Upper lobe of right lung (tissue), 1 donor: ENCODE measurements at regions not wholly inside any gene's neighbourhood (a gene's known extent, or its start where the extent isn't known, plus 50 kb on each side); places are given as distances from the start of the nearest gene placed in this dataset.

Experiments used
- ATAC-seq: fragments of 200-7000 bp; cut with Tn5 transposase; one replicate; pipeline ENCODE4 v1.9.1; 2020; ENCODE audit warnings: mild to moderate bottlenecking, moderate library complexity
- DNase-seq: peaks from one replicate; pipeline ENCODE4 v3.0.0-alpha.2; 2020
- H3K27ac ChIP-seq: fragments of 200-600 bp; one replicate; pipeline ENCODE4 v1.8.0; 2022
- H3K27me3 ChIP-seq: fragments of 200-600 bp; one replicate; pipeline ENCODE4 v1.8.0; 2022; ENCODE audit warnings: mild to moderate bottlenecking
- H3K36me3 ChIP-seq: fragments of 200-600 bp; one replicate; pipeline ENCODE4 v1.8.0; 2022
- H3K4me1 ChIP-seq: fragments of 200-600 bp; one replicate; pipeline ENCODE4 v1.8.0; 2022
- H3K4me3 ChIP-seq: fragments of 200-600 bp; one replicate; pipeline ENCODE4 v1.8.0; 2022; ENCODE audit warnings: mild to moderate bottlenecking
- H3K9me3 ChIP-seq: fragments of 200-600 bp; one replicate; pipeline ENCODE4 v1.8.0; 2022
- intact Hi-C: fragments of 100-400 bp; cut with DNase I; formaldehyde crosslinking; loops from one replicate; pipeline ENCODE4 v1.11.0; 2022
- TF ChIP-seq, protein P1 (sequence below): fragments of 200-600 bp; IDR thresholded peaks from one replicate; pipeline ENCODE4 v1.8.0; 2022; ENCODE audit warnings: antibody characterized with exemption
- donor health status: DM: no; HTN: yes; CAD: no; lungs with severe emphysema.

DNA sequence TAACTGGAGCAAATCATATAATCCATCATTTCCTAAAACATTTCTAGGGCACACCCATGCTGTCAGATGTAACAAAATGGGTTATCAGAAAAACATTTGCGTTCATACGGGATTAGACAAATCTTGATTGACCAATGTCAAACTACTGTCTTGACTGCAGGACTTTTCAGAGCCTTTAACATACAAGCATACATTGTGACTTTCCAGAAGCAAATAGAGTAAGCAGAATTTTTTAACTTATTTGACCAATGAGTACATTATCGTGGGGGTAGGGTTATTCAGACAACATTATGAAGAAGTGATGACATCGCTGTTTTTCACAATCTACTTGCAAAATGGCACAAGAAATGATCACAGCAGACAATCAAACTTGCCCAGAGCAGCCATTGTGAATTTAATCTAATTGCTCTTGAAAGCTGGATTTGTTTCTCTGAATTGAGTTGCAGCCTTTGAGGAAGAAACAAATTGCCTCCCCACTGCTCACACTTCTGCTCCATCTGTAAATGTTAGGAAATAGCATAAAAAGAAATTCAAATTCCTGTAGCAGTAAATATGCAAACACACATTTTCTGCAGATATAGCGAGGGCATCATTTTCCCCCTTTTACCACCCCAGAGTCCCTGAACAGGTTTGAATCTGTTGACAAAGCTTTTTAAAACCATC, 133.0 kb upstream of the DOK5 start:
- no peak for ATAC-seq
- no peaks in the 10 kb centered on the region for H3K27me3 ChIP-seq
- TF ChIP-seq, protein P1, sequence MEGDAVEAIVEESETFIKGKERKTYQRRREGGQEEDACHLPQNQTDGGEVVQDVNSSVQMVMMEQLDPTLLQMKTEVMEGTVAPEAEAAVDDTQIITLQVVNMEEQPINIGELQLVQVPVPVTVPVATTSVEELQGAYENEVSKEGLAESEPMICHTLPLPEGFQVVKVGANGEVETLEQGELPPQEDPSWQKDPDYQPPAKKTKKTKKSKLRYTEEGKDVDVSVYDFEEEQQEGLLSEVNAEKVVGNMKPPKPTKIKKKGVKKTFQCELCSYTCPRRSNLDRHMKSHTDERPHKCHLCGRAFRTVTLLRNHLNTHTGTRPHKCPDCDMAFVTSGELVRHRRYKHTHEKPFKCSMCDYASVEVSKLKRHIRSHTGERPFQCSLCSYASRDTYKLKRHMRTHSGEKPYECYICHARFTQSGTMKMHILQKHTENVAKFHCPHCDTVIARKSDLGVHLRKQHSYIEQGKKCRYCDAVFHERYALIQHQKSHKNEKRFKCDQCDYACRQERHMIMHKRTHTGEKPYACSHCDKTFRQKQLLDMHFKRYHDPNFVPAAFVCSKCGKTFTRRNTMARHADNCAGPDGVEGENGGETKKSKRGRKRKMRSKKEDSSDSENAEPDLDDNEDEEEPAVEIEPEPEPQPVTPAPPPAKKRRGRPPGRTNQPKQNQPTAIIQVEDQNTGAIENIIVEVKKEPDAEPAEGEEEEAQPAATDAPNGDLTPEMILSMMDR, result no peak

DNA sequence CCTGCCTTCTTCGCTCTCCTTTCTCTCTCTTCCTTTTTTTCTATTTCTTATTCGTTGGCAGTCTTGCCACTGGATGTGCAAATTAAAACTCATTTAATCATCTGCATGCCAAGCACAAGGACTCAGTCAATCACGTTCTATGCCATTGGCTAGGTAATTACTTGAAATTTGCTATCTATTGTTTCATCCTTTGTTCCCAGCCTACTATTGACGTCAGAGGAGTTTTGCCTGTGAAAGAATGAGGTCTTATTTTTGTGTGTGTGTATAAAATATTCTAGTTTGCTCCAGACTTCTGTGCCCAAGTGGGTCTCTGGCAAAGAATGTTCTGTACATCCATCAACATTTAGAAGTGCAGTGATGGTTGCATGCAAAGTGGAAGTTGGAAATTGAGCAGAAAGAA, 132.3 kb upstream of the DOK5 start:
- intact Hi-C loops, result no loop called here
- ATAC-seq, result no peak
- DNase-seq, result no peak
- H3K36me3 ChIP-seq, result no peaks in the 10 kb centered on the region
- no peaks in the 10 kb centered on the region for H3K4me1 ChIP-seq
- H3K27me3 ChIP-seq, result no peaks in the 10 kb centered on the region
- H3K27ac ChIP-seq, result no peak overlapping the region
- H3K4me3 ChIP-seq, result no peak overlapping the region
- TF ChIP-seq, protein P1, result no peak
- H3K9me3 ChIP-seq, result no peaks in the 10 kb centered on the region

More for the DNA sequence above, 133.0 kb upstream of the DOK5 start:
- Histone ChIP-seq H3K36me3 (no peaks in the 10 kb centered on the region), H3K9me3 (no peaks in the 10 kb centered on the region), H3K27ac (no peak overlapping the region), H3K4me3 (no peak overlapping the region), H3K4me1 (no peaks in the 10 kb centered on the region)
- intact Hi-C loops, result no loop called here
- DNase-seq, result no peak

DNA sequence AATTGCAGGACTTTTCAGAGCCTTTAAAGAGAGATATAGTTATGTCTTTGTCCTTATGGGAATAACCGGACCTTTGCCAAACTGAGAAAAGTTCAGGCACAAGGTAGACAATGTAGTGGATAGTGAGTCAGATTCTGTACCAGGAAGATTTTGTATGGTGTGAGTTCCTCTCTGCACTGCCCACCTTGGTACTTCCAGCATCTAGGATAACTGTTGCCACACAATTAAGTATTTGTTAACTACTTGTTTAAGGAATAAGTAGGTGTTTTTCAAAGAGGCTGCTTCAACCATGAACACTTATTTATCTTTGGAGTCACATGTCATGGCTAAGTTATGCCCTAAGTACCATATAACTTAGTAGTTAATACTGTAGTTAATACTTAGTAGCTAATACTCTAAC, 131.8 kb upstream of the DOK5 start:
- TF ChIP-seq, protein P1, result no peak
- no peak for ATAC-seq
- Histone ChIP-seq H3K4me1 (no peaks in the 10 kb centered on the region), H3K36me3 (no peaks in the 10 kb centered on the region), H3K27me3 (no peaks in the 10 kb centered on the region), H3K9me3 (no peaks in the 10 kb centered on the region), H3K27ac (no peak overlapping the region), H3K4me3 (no peak overlapping the region)
- no peak for DNase-seq
- intact Hi-C loops, result no loop called here

DNA sequence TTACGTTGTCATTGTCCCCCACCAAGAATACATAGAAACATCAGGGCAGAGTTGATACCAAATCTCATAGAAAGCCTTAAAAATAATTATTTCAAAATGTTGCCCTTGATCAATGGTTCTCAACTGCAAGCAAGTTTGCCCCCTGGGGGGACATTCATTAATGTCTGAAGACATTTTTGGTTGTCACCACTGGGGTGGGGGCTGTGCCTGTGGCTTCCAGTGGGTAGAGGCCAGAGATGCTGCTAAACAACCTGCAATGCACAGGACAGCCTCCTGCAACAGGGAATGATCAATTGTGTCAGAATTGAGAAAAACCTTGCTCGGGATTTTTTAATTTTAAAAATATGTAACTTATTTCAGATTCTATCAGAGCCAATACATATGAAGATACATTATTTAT, 130.6 kb upstream of the DOK5 start:
- no peaks in the 10 kb centered on the region for H3K9me3 ChIP-seq
- TF ChIP-seq, protein P1, result no peak
- no peak for ATAC-seq
- DNase-seq, result no peak
- no peaks in the 10 kb centered on the region for H3K4me1 ChIP-seq
- H3K36me3 ChIP-seq, result no peaks in the 10 kb centered on the region
- H3K4me3 ChIP-seq, result no peak overlapping the region
- intact Hi-C loops, result no loop called here
- no peak overlapping the region for H3K27ac ChIP-seq
- no peaks in the 10 kb centered on the region for H3K27me3 ChIP-seq

DNA sequence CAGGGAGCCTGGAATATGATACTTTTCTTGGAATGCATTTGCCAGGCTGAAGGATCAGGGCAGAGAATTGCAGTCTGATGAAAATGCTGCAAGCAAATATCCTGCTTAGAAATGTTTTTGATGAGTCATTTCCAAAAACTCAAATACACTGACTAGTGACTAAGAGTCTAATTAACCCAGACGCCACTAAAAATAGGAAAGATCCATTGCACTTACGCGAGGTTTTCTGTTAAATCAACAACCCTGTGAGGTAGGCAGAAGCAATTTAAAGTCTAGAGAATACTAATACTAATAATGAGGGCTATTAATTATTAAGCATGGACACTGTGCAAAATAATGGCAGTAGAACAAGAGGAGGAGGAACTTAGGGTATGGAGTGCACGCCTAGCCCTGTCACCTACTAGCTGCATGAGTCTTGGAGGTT, 130.1 kb upstream of the DOK5 start:
- TF ChIP-seq, protein P1, result no peak
- intact Hi-C loops, result no loop called here
- H3K4me1 ChIP-seq, result no peaks in the 10 kb centered on the region
- ATAC-seq (no peak), DNase-seq (no peak)
- no peaks in the 10 kb centered on the region for H3K36me3 ChIP-seq
- no peak overlapping the region for H3K27ac ChIP-seq
- H3K27me3 ChIP-seq, result no peaks in the 10 kb centered on the region
- H3K4me3 ChIP-seq, result no peak overlapping the region
- no peaks in the 10 kb centered on the region for H3K9me3 ChIP-seq

DNA sequence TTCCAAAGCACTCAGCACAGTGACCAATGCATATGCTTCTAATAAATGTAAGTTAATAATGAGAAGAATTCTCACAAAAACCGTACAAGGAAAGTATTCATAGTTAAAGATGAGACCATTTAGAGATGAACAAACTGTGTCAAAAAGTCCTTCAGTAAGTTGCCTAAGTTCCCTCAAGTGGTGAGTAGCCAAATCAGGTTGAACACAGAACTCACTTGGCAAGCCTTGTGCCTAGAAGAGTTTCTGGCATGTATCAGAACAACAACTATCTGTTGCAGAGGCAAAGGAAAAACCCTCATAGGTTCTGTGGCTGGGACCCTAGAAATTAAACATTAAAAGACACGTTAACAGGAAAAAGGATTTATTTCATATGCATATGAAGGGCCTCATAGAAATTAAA, 129.6 kb upstream of the DOK5 start:
- H3K36me3 ChIP-seq, result no peaks in the 10 kb centered on the region
- intact Hi-C loops, result no loop called here

More for the DNA sequence above, 129.6 kb upstream of the DOK5 start:
- no peak for DNase-seq
- no peaks in the 10 kb centered on the region for H3K27me3 ChIP-seq
- H3K4me1 ChIP-seq, result no peaks in the 10 kb centered on the region
- TF ChIP-seq, protein P1, result no peak
- no peak overlapping the region for H3K27ac ChIP-seq
- no peak for ATAC-seq
- no peaks in the 10 kb centered on the region for H3K9me3 ChIP-seq
- H3K4me3 ChIP-seq, result no peak overlapping the region
